ENCODE measurements at regions not wholly inside any gene's neighbourhood (a gene's known extent, or its start where the extent isn't known, plus 50 kb on each side); places are given as distances from the start of the nearest gene placed in this dataset.

GRCh38 chr18:35770376-35771014 is 189.0 kb downstream of the GALNT1 start:
- DNase-seq (ENCODE audit: insufficient read length, low spot score) (no peak), FAIRE-seq (no peak)
- no peak for TF ChIP-seq TAF1 (IDR thresholded peaks at IDR 0.05; ENCODE audit: low read depth, low read length)
- no peak for TF ChIP-seq POLR2A (IDR thresholded peaks at IDR 0.05; ENCODE audit: low read depth, low read length)
- TF ChIP-seq PAX5 (IDR thresholded peaks at IDR 0.05; ENCODE audit: insufficient read depth, low read length, severe bottlenecking): no peak
- no peak for TF ChIP-seq SPI1 (IDR thresholded peaks at IDR 0.05; ENCODE audit: low read depth, low read length)
- TF ChIP-seq POU2F2 (IDR thresholded peaks at IDR 0.05; ENCODE audit: low read depth, low read length): no peak
- no peak for TF ChIP-seq POLR2AphosphoS5 (IDR thresholded peaks at IDR 0.05; ENCODE audit: low read depth, low read length)

DNA sequence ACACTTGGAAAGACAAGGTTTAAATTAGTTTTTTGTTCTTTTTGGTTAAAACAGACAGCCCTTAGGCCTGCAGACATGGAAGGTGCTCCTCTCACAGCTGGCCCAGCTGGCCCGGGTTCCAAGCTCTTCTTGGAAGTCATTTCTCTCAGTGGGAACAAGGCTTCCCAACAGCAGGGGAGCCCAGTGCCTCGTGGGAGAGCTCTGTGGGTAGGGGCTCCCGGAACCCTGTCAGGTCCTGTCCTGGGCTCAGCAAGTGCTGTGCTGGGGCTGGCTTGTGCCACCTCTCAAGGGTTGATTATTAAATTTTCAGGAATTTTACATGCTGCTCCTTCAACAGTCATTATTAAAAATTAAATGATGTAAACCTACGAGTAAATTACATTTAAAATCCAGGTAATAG is 189.6 kb downstream of the GALNT1 start:
- FAIRE-seq: no peak
- TF ChIP-seq TAF1 (IDR thresholded peaks at IDR 0.05; ENCODE audit: low read depth, low read length) (no peak), PAX5 (IDR thresholded peaks at IDR 0.05; ENCODE audit: insufficient read depth, low read length, severe bottlenecking) (no peak), POU2F2 (IDR thresholded peaks at IDR 0.05; ENCODE audit: low read depth, low read length) (no peak), SPI1 (IDR thresholded peaks at IDR 0.05; ENCODE audit: low read depth, low read length) (no peak), POLR2A (IDR thresholded peaks at IDR 0.05; ENCODE audit: low read depth, low read length) (no peak), POLR2AphosphoS5 (IDR thresholded peaks at IDR 0.05; ENCODE audit: low read depth, low read length) (no peak)
- no peak for DNase-seq (ENCODE audit: insufficient read length, low spot score)

- FAIRE-seq: no peak
- DNase-seq (ENCODE audit: insufficient read length, low spot score): no peak
- no peak for TF ChIP-seq POLR2A (IDR thresholded peaks at IDR 0.05; ENCODE audit: low read depth, low read length)
- TF ChIP-seq PAX5 (IDR thresholded peaks at IDR 0.05; ENCODE audit: insufficient read depth, low read length, severe bottlenecking): no peak
Observed at GRCh38 chr18:35775887-35776286, 194.3 kb downstream of the GALNT1 start.

DNA sequence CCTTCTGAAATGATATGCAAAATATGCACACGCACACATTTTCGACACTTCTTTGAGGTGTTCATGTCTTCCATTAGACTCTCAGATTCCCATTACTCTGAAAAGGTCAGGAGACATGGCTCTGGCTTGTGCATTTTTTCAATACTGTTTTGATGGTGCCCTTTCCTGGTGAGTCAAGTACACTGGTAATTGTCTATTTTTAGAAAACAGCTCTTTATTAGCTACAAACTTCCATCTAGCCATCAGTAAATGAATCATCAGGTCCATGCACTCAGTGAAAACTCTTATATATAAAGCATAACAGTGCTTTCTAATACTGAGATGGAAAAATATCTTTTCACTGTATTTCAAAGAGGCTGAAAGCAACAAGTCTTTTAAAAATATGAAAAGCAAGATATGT is 194.9 kb downstream of the GALNT1 start:
- no peak for FAIRE-seq
- no peak for DNase-seq (ENCODE audit: insufficient read length, low spot score)
- TF ChIP-seq PAX5 (IDR thresholded peaks at IDR 0.05; ENCODE audit: insufficient read depth, low read length, severe bottlenecking): no peak
- no peak for TF ChIP-seq POLR2A (IDR thresholded peaks at IDR 0.05; ENCODE audit: low read depth, low read length)
- TF ChIP-seq POLR2AphosphoS5 (IDR thresholded peaks at IDR 0.05; ENCODE audit: low read depth, low read length): no peak
- TF ChIP-seq POU2F2 (IDR thresholded peaks at IDR 0.05; ENCODE audit: low read depth, low read length): no peak
- no peak for TF ChIP-seq TAF1 (IDR thresholded peaks at IDR 0.05; ENCODE audit: low read depth, low read length)
- no peak for TF ChIP-seq SPI1 (IDR thresholded peaks at IDR 0.05; ENCODE audit: low read depth, low read length)

DNA sequence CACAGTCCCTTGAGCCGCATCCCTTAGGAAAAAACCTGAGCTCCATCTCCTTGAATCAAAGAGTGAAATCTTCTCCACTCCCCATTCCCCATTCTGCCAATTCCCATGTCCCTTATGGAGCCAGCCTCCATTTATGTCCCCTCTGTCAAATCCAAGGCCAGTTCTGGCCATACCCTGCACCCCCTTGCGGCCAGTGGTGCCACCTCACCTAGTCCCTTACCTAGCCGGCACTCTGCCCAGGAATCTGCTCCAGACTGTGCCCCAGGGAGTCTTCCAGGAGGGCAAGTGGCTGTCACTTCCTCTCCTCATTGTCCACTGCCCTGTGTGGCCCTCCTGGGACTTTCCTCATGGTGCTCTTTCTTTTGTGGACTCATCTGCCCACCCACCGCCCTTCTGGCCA is 195.4 kb upstream of the RMP24 start:
- DNase-seq (ENCODE audit: insufficient read length, low spot score) (no peak), FAIRE-seq (no peak)
- TF ChIP-seq TAF1 (IDR thresholded peaks at IDR 0.05; ENCODE audit: low read depth, low read length): no peak
- no peak for TF ChIP-seq PAX5 (IDR thresholded peaks at IDR 0.05; ENCODE audit: insufficient read depth, low read length, severe bottlenecking)
- no peak for TF ChIP-seq POLR2A (IDR thresholded peaks at IDR 0.05; ENCODE audit: low read depth, low read length)
- no peak for TF ChIP-seq POU2F2 (IDR thresholded peaks at IDR 0.05; ENCODE audit: low read depth, low read length)
- no peak for TF ChIP-seq SPI1 (IDR thresholded peaks at IDR 0.05; ENCODE audit: low read depth, low read length)
- no peak for TF ChIP-seq POLR2AphosphoS5 (IDR thresholded peaks at IDR 0.05; ENCODE audit: low read depth, low read length)

- TF ChIP-seq POLR2AphosphoS5 (IDR thresholded peaks at IDR 0.05; ENCODE audit: low read depth, low read length) (no peak), POLR2A (IDR thresholded peaks at IDR 0.05; ENCODE audit: low read depth, low read length) (no peak), POU2F2 (IDR thresholded peaks at IDR 0.05; ENCODE audit: low read depth, low read length) (no peak), TAF1 (IDR thresholded peaks at IDR 0.05; ENCODE audit: low read depth, low read length) (no peak), SPI1 (IDR thresholded peaks at IDR 0.05; ENCODE audit: low read depth, low read length) (no peak), PAX5 (IDR thresholded peaks at IDR 0.05; ENCODE audit: insufficient read depth, low read length, severe bottlenecking) (no peak)
- DNase-seq (ENCODE audit: insufficient read length, low spot score) (no peak), FAIRE-seq (no peak)
Observed at GRCh38 chr18:35778850-35779627, 193.4 kb upstream of the RMP24 start.

GRCh38 chr18:35780937-35781336 is 191.5 kb upstream of the RMP24 start:
- TF ChIP-seq SPI1 (IDR thresholded peaks at IDR 0.05; ENCODE audit: low read depth, low read length) (no peak), POLR2AphosphoS5 (IDR thresholded peaks at IDR 0.05; ENCODE audit: low read depth, low read length) (no peak), TAF1 (IDR thresholded peaks at IDR 0.05; ENCODE audit: low read depth, low read length) (no peak), PAX5 (IDR thresholded peaks at IDR 0.05; ENCODE audit: insufficient read depth, low read length, severe bottlenecking) (no peak), POLR2A (IDR thresholded peaks at IDR 0.05; ENCODE audit: low read depth, low read length) (no peak), POU2F2 (IDR thresholded peaks at IDR 0.05; ENCODE audit: low read depth, low read length) (no peak)
- FAIRE-seq (no peak), DNase-seq (ENCODE audit: insufficient read length, low spot score) (no peak)

GRCh38 chr18:35782926-35783325 is 189.6 kb upstream of the RMP24 start:
- DNase-seq (ENCODE audit: insufficient read length, low spot score) (no peak), FAIRE-seq (no peak)
- TF ChIP-seq TAF1 (IDR thresholded peaks at IDR 0.05; ENCODE audit: low read depth, low read length) (no peak), POLR2AphosphoS5 (IDR thresholded peaks at IDR 0.05; ENCODE audit: low read depth, low read length) (no peak), PAX5 (IDR thresholded peaks at IDR 0.05; ENCODE audit: insufficient read depth, low read length, severe bottlenecking) (no peak), SPI1 (IDR thresholded peaks at IDR 0.05; ENCODE audit: low read depth, low read length) (no peak), POU2F2 (IDR thresholded peaks at IDR 0.05; ENCODE audit: low read depth, low read length) (no peak), POLR2A (IDR thresholded peaks at IDR 0.05; ENCODE audit: low read depth, low read length) (no peak)

GRCh38 chr18:35786365-35787042 is 186.0 kb upstream of the RMP24 start:
- DNase-seq (ENCODE audit: insufficient read length, low spot score) (no peak), FAIRE-seq (no peak)
- no peak for TF ChIP-seq SPI1 (IDR thresholded peaks at IDR 0.05; ENCODE audit: low read depth, low read length)
- TF ChIP-seq POU2F2 (IDR thresholded peaks at IDR 0.05; ENCODE audit: low read depth, low read length): no peak
- no peak for TF ChIP-seq POLR2AphosphoS5 (IDR thresholded peaks at IDR 0.05; ENCODE audit: low read depth, low read length)
- TF ChIP-seq TAF1 (IDR thresholded peaks at IDR 0.05; ENCODE audit: low read depth, low read length): no peak
- no peak for TF ChIP-seq POLR2A (IDR thresholded peaks at IDR 0.05; ENCODE audit: low read depth, low read length)
- TF ChIP-seq PAX5 (IDR thresholded peaks at IDR 0.05; ENCODE audit: insufficient read depth, low read length, severe bottlenecking): no peak

Measured in GM12891 (cell line).